H9 (cell line): ENCODE measurements at regions not wholly inside any gene's neighbourhood (a gene's known extent, or its start where the extent isn't known, plus 50 kb on each side); places are given as distances from the start of the nearest gene placed in this dataset.

ENCODE experiments used
- DNase-seq: peaks from one replicate; pipeline ENCODE4 v3.0.0-alpha.2; 2017
- H2AFZ ChIP-seq: one replicate; pipeline ENCODE4 v1.6.1; 2013; ENCODE audit warnings: mild to moderate bottlenecking, low read length, control low read depth, moderate library complexity
- H2AK5ac ChIP-seq: 2 replicates; pipeline ENCODE4 v1.6.1; 2013; ENCODE audit warnings: low read length, control low read depth, mixed read lengths; ENCODE audit not compliant: insufficient read length
- H2BK120ac ChIP-seq: one replicate; pipeline ENCODE4 v1.6.1; 2013; ENCODE audit warnings: low read depth, mild to moderate bottlenecking, low read length, control low read depth, inconsistent platforms; ENCODE audit not compliant: poor library complexity, severe bottlenecking
- H2BK12ac ChIP-seq: 2 replicates; pipeline ENCODE4 v1.6.1; 2013; ENCODE audit warnings: low read length, control low read depth, mixed read lengths, low read depth; ENCODE audit not compliant: insufficient read length
- H2BK15ac ChIP-seq: 2 replicates; pipeline ENCODE4 v1.6.1; 2013; ENCODE audit warnings: low read depth, low read length, control low read depth
- H2BK20ac ChIP-seq: one replicate; pipeline ENCODE4 v1.6.1; 2013; ENCODE audit warnings: low read depth, mild to moderate bottlenecking, low read length, control low read depth, inconsistent platforms; ENCODE audit not compliant: poor library complexity, severe bottlenecking
- H2BK5ac ChIP-seq: 2 replicates; pipeline ENCODE4 v1.6.1; 2013; ENCODE audit warnings: low read length, control low read depth, mixed read lengths; ENCODE audit not compliant: insufficient read length
- H3K14ac ChIP-seq: 2 replicates; pipeline ENCODE4 v1.6.1; 2013; ENCODE audit warnings: low read length, control low read depth; ENCODE audit not compliant: insufficient read depth
- H3K18ac ChIP-seq: 2 replicates; pipeline ENCODE4 v1.6.1; 2013; ENCODE audit warnings: low read depth, mild to moderate bottlenecking, mixed read lengths, low read length, control low read depth; ENCODE audit not compliant: insufficient read length
- H3K23ac ChIP-seq: 2 replicates; pipeline ENCODE4 v1.6.1; 2013; ENCODE audit warnings: low read length, control low read depth, mixed read lengths, low read depth; ENCODE audit not compliant: insufficient read length
- H3K23me2 ChIP-seq: 2 replicates; pipeline ENCODE4 v1.6.1; 2013; ENCODE audit warnings: low read depth, mild to moderate bottlenecking, mixed read lengths, low read length, control low read depth; ENCODE audit not compliant: insufficient read length, poor library complexity, severe bottlenecking
- H3K27ac ChIP-seq: 2 replicates; pipeline ENCODE4 v1.5.1; 2013; ENCODE audit warnings: low read length, control low read depth, mixed read lengths, low read depth; ENCODE audit not compliant: insufficient read length
- H3K27me3 ChIP-seq: 2 replicates; pipeline ENCODE4 v1.6.1; 2013; ENCODE audit warnings: low read length, control low read depth, inconsistent platforms; ENCODE audit not compliant: insufficient read depth
- H3K4ac ChIP-seq: 2 replicates; pipeline ENCODE4 v1.6.1; 2013; ENCODE audit warnings: low read depth, mild to moderate bottlenecking, control low read depth, inconsistent platforms, low read length, moderate library complexity
- H3K4me1 ChIP-seq: 2 replicates; pipeline ENCODE4 v1.6.1; 2013; ENCODE audit warnings: low read length, control low read depth, inconsistent platforms; ENCODE audit not compliant: insufficient read depth
- H3K4me2 ChIP-seq: 2 replicates; pipeline ENCODE4 v1.6.1; 2013; ENCODE audit warnings: low read length, control low read depth, mixed read lengths; ENCODE audit not compliant: insufficient read length, insufficient read depth
- H3K56ac ChIP-seq: 2 replicates; pipeline ENCODE4 v1.6.1; 2013; ENCODE audit warnings: low read depth, mild to moderate bottlenecking, mixed read lengths, low read length, control low read depth; ENCODE audit not compliant: insufficient read length
- H3K79me1 ChIP-seq: 2 replicates; pipeline ENCODE4 v1.6.1; 2013; ENCODE audit warnings: low read depth, mild to moderate bottlenecking, moderate library complexity, low read length, control low read depth, inconsistent platforms; ENCODE audit not compliant: insufficient read depth, poor library complexity, severe bottlenecking
- H3K79me2 ChIP-seq: 2 replicates; pipeline ENCODE4 v1.6.1; 2013; ENCODE audit warnings: low read length, control low read depth, inconsistent platforms; ENCODE audit not compliant: insufficient read depth
- H3K9ac ChIP-seq: 2 replicates; pipeline ENCODE4 v1.6.1; 2013; ENCODE audit warnings: low read length, control low read depth, mixed read lengths; ENCODE audit not compliant: insufficient read length; ENCODE audit errors: extremely low read depth
- H3K9me3 ChIP-seq: one replicate; pipeline ENCODE4 v1.6.1; 2013; ENCODE audit warnings: low read depth, low read length, inconsistent platforms; ENCODE audit not compliant: control insufficient read depth
- H3T11ph ChIP-seq: one replicate; pipeline ENCODE4 v1.6.1; 2013; ENCODE audit warnings: mild to moderate bottlenecking, low read length, control low read depth, inconsistent platforms
- H4K20me1 ChIP-seq: one replicate; pipeline ENCODE4 v1.6.1; 2013; ENCODE audit not compliant: control insufficient read depth, insufficient read length, insufficient read depth
- H4K5ac ChIP-seq: 2 replicates; pipeline ENCODE4 v1.6.1; 2013; ENCODE audit warnings: low read depth, mild to moderate bottlenecking, mixed read lengths, low read length, control low read depth; ENCODE audit not compliant: insufficient read length
- H4K8ac ChIP-seq: replicated peaks from 2 replicates; pipeline ENCODE4 v1.6.1; 2013; ENCODE audit warnings: low read length, control low read depth, mixed read lengths, low read depth; ENCODE audit not compliant: insufficient read length
- H4K91ac ChIP-seq: 2 replicates; pipeline ENCODE4 v1.6.1; 2013; ENCODE audit warnings: low read depth, mild to moderate bottlenecking, moderate library complexity, mixed read lengths, low read length, control low read depth; ENCODE audit not compliant: insufficient read length
- H3K27ac Mint-ChIP-seq, 3 experiments: 2 replicates in 2 of 3; 3 replicates in 1 of 3; pipeline ENCODE4 v1.8.0; 2020 to 2021; ENCODE audit warnings: mixed read lengths in 3 of 3, mild to moderate bottlenecking in 1 of 3, moderate library complexity in 1 of 3
- H3K27me3 Mint-ChIP-seq: 2 replicates; pipeline ENCODE4 v1.8.0; 2021; ENCODE audit warnings: low read depth, mild to moderate bottlenecking, moderate library complexity, mixed read lengths
- H3K36me3 Mint-ChIP-seq, 3 experiments: 2 replicates in 2 of 3; 3 replicates in 1 of 3; pipeline ENCODE4 v1.8.0; 2020 to 2021; ENCODE audit warnings: low read depth in 3 of 3, mixed read lengths in 3 of 3; ENCODE audit not compliant: insufficient read depth in 1 of 3
- H3K4me1 Mint-ChIP-seq, 2 experiments: 2 replicates each; pipeline ENCODE4 v1.8.0; 2020; ENCODE audit warnings: mixed read lengths in 2 of 2
- H3K4me3 Mint-ChIP-seq, 2 experiments: 2 replicates in 1 of 2; 3 replicates in 1 of 2; pipeline ENCODE4 v1.8.0; 2020 to 2021; ENCODE audit warnings: mild to moderate bottlenecking in 2 of 2, mixed read lengths in 2 of 2, moderate library complexity in 1 of 2
- H3K9me3 Mint-ChIP-seq, 2 experiments: 2 replicates in 1 of 2; 3 replicates in 1 of 2; pipeline ENCODE4 v1.8.0; 2020; ENCODE audit warnings: mild to moderate bottlenecking in 2 of 2, mixed read lengths in 2 of 2, moderate library complexity in 1 of 2
- WGBS: extraction: QIAGEN DNeasy Blood & Tissue Kit; methylation state at CpG from one replicate; pipeline ENCODE4 v1.1.7; 2013; ENCODE audit warnings: missing lambda C conversion rate, low lambda C conversion rate, mixed read lengths; ENCODE audit not compliant: insufficient read length; ENCODE audit errors: extremely low coverage; 5-methylcytosine and 5-hydroxymethylcytosine counted together
- TF ChIP-seq, protein P1 (sequence below): fragments of 200-600 bp; sonication (generic); conservative IDR thresholded peaks from 3 replicates; pipeline ENCODE4 v1.8.0; 2021; ENCODE audit warnings: antibody characterized with exemption, mild to moderate bottlenecking

DNA sequence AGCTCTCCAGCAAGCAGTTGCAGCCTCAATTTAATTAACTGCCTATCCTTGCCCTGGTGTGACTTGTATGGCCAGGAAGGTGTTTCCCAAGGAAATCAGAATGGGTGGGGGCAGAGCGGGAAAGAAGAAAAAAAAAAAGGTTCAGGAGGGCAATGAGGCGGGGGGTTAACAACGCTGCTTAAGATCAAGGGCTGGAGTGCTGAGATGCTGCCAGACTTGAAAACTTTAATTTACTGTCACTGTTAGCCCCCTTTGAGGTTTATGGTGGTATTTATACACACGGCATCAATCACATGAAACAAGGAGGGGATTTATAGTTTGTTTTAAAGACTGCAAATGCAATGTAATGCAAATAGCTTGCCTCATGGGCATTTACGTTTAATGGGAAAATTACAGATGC is 319.4 kb upstream of the NR2F2 start:
- DNase-seq: no peak
- Histone ChIP-seq H2BK15ac (no peak overlapping the region), H3K9ac (no peak overlapping the region), H3K79me1 (no peaks in the 10 kb centered on the region), H2AK5ac (no peak overlapping the region), H2AFZ (no peak overlapping the region), H3T11ph (no peak overlapping the region), H4K91ac (no peak overlapping the region), H3K56ac (no peak overlapping the region), H2BK5ac (no peak overlapping the region), H3K23ac (no peak overlapping the region), H3K79me2 (no peaks in the 10 kb centered on the region), H3K23me2 (no peaks in the 10 kb centered on the region), H3K27me3 (no peaks in the 10 kb centered on the region), H3K4me2 (no peak overlapping the region), H4K5ac (no peak overlapping the region), H3K4ac (no peak overlapping the region), H2BK120ac (no peak overlapping the region), H3K4me1 (no peaks in the 10 kb centered on the region), H3K18ac (no peak overlapping the region), H4K20me1 (no peaks in the 10 kb centered on the region), H3K27ac (no peak overlapping the region), H3K14ac (no peak overlapping the region), H4K8ac (no peak overlapping the region), H3K9me3 (no peaks in the 10 kb centered on the region), H2BK20ac (no peak overlapping the region), H2BK12ac (no peak overlapping the region)
- H3K9me3 Mint-ChIP-seq: 0 out of 5 replicates have a peak, but pooled peaks cover 0 to 2% of the 10 kb centered on the region in 2 experiments
- H3K36me3 Mint-ChIP-seq: no peaks in the 10 kb centered on the region; a peak in 1 of 7 replicates
- peaks cover 0 to 4% of the 10 kb centered on the region in 2 experiments; a peak in 1 of 4 replicates for H3K4me1 Mint-ChIP-seq
- no peak overlapping the region for H3K4me3 Mint-ChIP-seq
- H3K27me3 Mint-ChIP-seq: peaks cover 5% of the 10 kb centered on the region
- no peak overlapping the region for H3K27ac Mint-ChIP-seq
- TF ChIP-seq, protein P1, sequence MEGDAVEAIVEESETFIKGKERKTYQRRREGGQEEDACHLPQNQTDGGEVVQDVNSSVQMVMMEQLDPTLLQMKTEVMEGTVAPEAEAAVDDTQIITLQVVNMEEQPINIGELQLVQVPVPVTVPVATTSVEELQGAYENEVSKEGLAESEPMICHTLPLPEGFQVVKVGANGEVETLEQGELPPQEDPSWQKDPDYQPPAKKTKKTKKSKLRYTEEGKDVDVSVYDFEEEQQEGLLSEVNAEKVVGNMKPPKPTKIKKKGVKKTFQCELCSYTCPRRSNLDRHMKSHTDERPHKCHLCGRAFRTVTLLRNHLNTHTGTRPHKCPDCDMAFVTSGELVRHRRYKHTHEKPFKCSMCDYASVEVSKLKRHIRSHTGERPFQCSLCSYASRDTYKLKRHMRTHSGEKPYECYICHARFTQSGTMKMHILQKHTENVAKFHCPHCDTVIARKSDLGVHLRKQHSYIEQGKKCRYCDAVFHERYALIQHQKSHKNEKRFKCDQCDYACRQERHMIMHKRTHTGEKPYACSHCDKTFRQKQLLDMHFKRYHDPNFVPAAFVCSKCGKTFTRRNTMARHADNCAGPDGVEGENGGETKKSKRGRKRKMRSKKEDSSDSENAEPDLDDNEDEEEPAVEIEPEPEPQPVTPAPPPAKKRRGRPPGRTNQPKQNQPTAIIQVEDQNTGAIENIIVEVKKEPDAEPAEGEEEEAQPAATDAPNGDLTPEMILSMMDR: no peak
- no CpG with 5 or more reads among the region's 5 CpGs for WGBS
